ENCODE measurements at regions not wholly inside any gene's neighbourhood (a gene's known extent, or its start where the extent isn't known, plus 50 kb on each side); places are given as distances from the start of the nearest gene placed in this dataset.

DNA sequence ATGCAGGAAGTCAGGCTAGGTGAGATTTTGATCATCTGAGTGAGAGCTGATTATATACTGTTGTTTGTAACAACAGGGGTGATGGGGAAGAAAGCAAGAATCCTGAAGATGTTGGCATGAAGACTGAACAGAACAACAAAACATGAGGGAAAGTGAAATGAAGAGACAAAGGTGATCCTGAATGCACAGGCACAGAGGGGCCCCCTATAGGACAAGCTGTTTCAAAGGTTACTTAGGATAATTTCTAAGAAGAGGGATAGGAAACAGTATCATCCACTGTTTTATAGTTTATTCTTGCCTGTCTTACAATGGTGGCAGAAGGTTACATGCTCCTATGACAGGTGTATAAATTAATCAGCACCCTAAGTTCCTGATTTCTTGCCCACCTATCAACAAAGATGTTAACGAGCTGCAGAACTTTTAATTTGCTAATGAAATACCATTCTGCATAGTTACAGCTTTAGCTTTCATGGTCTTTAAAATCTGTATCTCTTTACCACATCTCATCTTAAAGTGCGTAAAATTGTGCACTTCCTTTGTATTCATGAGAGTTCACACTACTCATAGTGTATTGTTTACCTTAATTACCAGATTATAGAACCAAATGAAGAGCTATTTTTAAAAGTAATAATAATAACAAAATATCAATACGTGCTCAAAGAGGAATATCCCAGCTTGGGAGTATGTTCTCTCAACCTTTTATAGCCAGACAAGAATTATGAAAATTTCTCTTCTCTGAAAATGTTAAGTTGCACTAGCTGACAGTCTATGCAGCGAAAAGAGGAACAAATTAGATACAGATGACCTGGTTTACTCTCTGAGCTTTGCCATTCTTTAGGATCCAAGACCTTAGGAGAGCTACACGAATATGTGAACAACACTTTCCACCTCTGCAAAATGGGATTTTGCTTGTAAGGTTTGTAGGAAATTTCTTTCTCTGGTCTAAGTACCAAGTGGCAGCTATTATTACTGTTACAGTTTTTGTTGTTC lies 192.5 kb downstream of the EDN1 start:
- Histone ChIP-seq H3K9me2 (ENCODE audit: insufficient read depth, low read length) (no peaks in the 10 kb centered on the region), H3K27ac (ENCODE audit: low read depth, low read length, poor library complexity, severe bottlenecking) (no peak overlapping the region), H3K36me3 (ENCODE audit: insufficient read depth, low read length) (no peaks in the 10 kb centered on the region), H3K9me3 (ENCODE audit: low read length) (no peaks in the 10 kb centered on the region), H3K4me2 (ENCODE audit: low read length) (peak overlapping the region; percentile 26; the same call in 1 of the 2 replicates), H3K4me3 (ENCODE audit: low read depth, low read length, poor library complexity, severe bottlenecking) (no peak overlapping the region), H2AFZ (ENCODE audit: low read length) (peak overlapping the region; percentile 66; the same call in 1 of the 2 replicates), H4K20me1 (ENCODE audit: insufficient read depth, low read length) (no peaks in the 10 kb centered on the region), H3K79me2 (ENCODE audit: insufficient read depth, low read depth, low read length) (no peaks in the 10 kb centered on the region), H3K4me1 (ENCODE audit: insufficient read depth, low read length, poor library complexity, severe bottlenecking) (peaks cover 8% of the 10 kb centered on the region)
- POLR2A ChIA-PET, result interaction anchor here (0.5 to 0.7 kb wide), 2 partner anchors 273 to 608 kb away, joined by 3 to 4 read pairs; no protein-coding TSS in a partner anchor
- CTCF ChIA-PET (ENCODE audit: unreplicated experiment), result no interaction called here
- intact Hi-C loops (cut with micrococcal nuclease; ENCODE audit: unreplicated experiment), result no loop called here
- no TSS peak for BruUV-seq (replicated peaks)
- no peak for DNase-seq (ENCODE audit: low spot score)
- no peak for TF ChIP-seq EZH2phosphoT487 (IDR thresholded peaks at IDR 0.05; ENCODE audit: borderline replicate concordance, low read depth, low read length)
- TF ChIP-seq, protein P1, sequence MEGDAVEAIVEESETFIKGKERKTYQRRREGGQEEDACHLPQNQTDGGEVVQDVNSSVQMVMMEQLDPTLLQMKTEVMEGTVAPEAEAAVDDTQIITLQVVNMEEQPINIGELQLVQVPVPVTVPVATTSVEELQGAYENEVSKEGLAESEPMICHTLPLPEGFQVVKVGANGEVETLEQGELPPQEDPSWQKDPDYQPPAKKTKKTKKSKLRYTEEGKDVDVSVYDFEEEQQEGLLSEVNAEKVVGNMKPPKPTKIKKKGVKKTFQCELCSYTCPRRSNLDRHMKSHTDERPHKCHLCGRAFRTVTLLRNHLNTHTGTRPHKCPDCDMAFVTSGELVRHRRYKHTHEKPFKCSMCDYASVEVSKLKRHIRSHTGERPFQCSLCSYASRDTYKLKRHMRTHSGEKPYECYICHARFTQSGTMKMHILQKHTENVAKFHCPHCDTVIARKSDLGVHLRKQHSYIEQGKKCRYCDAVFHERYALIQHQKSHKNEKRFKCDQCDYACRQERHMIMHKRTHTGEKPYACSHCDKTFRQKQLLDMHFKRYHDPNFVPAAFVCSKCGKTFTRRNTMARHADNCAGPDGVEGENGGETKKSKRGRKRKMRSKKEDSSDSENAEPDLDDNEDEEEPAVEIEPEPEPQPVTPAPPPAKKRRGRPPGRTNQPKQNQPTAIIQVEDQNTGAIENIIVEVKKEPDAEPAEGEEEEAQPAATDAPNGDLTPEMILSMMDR (conservative IDR thresholded peaks at IDR 0.05; ENCODE audit: low read length), result peak; percentile 65

GRCh38 chr6:12483712-12484111 lies 193.6 kb downstream of the EDN1 start:
- no peaks in the 10 kb centered on the region for H3K79me2 ChIP-seq (ENCODE audit: insufficient read depth, low read depth, low read length)
- no TSS peak for BruUV-seq (replicated peaks)
- peak; percentile 6 for DNase-seq (ENCODE audit: low spot score)
- no peak overlapping the region for H3K27ac ChIP-seq (ENCODE audit: low read depth, low read length, poor library complexity, severe bottlenecking)
- peaks cover 8% of the 10 kb centered on the region for H3K4me1 ChIP-seq (ENCODE audit: insufficient read depth, low read length, poor library complexity, severe bottlenecking)
- H3K9me3 ChIP-seq (ENCODE audit: low read length), result no peaks in the 10 kb centered on the region
- H3K9me2 ChIP-seq (ENCODE audit: insufficient read depth, low read length), result no peaks in the 10 kb centered on the region
- POLR2A ChIA-PET, result no interaction called here
- H2AFZ ChIP-seq (ENCODE audit: low read length), result peak overlapping the region; percentile 66
- no peak overlapping the region for H3K4me3 ChIP-seq (ENCODE audit: low read depth, low read length, poor library complexity, severe bottlenecking)
- TF ChIP-seq EZH2phosphoT487 (IDR thresholded peaks at IDR 0.05; ENCODE audit: borderline replicate concordance, low read depth, low read length), result no peak
- TF ChIP-seq, protein P1 (conservative IDR thresholded peaks at IDR 0.05; ENCODE audit: low read length), result no peak
- no peaks in the 10 kb centered on the region for H4K20me1 ChIP-seq (ENCODE audit: insufficient read depth, low read length)
- peak overlapping the region; percentile 26; the same call in 1 of the 2 replicates for H3K4me2 ChIP-seq (ENCODE audit: low read length)
- intact Hi-C loops (cut with micrococcal nuclease; ENCODE audit: unreplicated experiment), result no loop called here
- CTCF ChIA-PET (ENCODE audit: unreplicated experiment), result no interaction called here
- H3K36me3 ChIP-seq (ENCODE audit: insufficient read depth, low read length), result no peaks in the 10 kb centered on the region

GRCh38 chr6:12484519-12484918 lies 194.4 kb downstream of the EDN1 start:
- Histone ChIP-seq H3K4me1 (ENCODE audit: insufficient read depth, low read length, poor library complexity, severe bottlenecking) (peaks cover 8% of the 10 kb centered on the region), H3K4me3 (ENCODE audit: low read depth, low read length, poor library complexity, severe bottlenecking) (no peak overlapping the region), H3K9me3 (ENCODE audit: low read length) (no peaks in the 10 kb centered on the region), H2AFZ (ENCODE audit: low read length) (no peak overlapping the region), H4K20me1 (ENCODE audit: insufficient read depth, low read length) (no peaks in the 10 kb centered on the region), H3K79me2 (ENCODE audit: insufficient read depth, low read depth, low read length) (no peaks in the 10 kb centered on the region), H3K36me3 (ENCODE audit: insufficient read depth, low read length) (no peaks in the 10 kb centered on the region), H3K4me2 (ENCODE audit: low read length) (no peak overlapping the region), H3K27ac (ENCODE audit: low read depth, low read length, poor library complexity, severe bottlenecking) (no peak overlapping the region), H3K9me2 (ENCODE audit: insufficient read depth, low read length) (no peaks in the 10 kb centered on the region)
- TF ChIP-seq EZH2phosphoT487 (IDR thresholded peaks at IDR 0.05; ENCODE audit: borderline replicate concordance, low read depth, low read length), result no peak
- TF ChIP-seq, protein P1 (conservative IDR thresholded peaks at IDR 0.05; ENCODE audit: low read length), result no peak
- no peak for DNase-seq (ENCODE audit: low spot score)
- POLR2A ChIA-PET, result interaction anchor here (0.7 kb wide), 1 partner anchor 128 kb away, joined by 3 read pairs; no protein-coding TSS in a partner anchor
- CTCF ChIA-PET (ENCODE audit: unreplicated experiment), result no interaction called here
- intact Hi-C loops (cut with micrococcal nuclease; ENCODE audit: unreplicated experiment), result no loop called here
- BruUV-seq (replicated peaks), result no TSS peak

All from OCI-LY7 (cell line).